HepG2 (cell line): ENCODE measurements at regions not wholly inside any gene's neighbourhood (a gene's known extent, or its start where the extent isn't known, plus 50 kb on each side); places are given as distances from the start of the nearest gene placed in this dataset.

ENCODE experiments used
- DNMT3B ChIP-seq: conservative IDR thresholded peaks from 2 replicates; pipeline ENCODE4 v1.6.1; 2016; ENCODE audit warnings: missing biosample characterization, control low read depth
- DPF2 ChIP-seq: sonication (generic); formaldehyde crosslinking; IDR thresholded peaks from 2 replicates; pipeline ENCODE4 v1.4.0; 2020; ENCODE audit warnings: mild to moderate bottlenecking, low read depth, missing genetic modification reagents, borderline replicate concordance
- FOXJ3 ChIP-seq: sonication (generic); formaldehyde crosslinking; IDR thresholded peaks from 2 replicates; pipeline ENCODE4 v1.4.0; 2020; ENCODE audit warnings: missing genetic modification reagents, mild to moderate bottlenecking, borderline replicate concordance
- GATAD2A ChIP-seq: IDR thresholded peaks from 2 replicates; pipeline ENCODE4 v1.6.1; 2016
- HNF4G ChIP-seq, 2 experiments: sonication (generic) in 1 of 2; formaldehyde crosslinking in 1 of 2; IDR thresholded peaks; 2 replicates each; pipeline versions ENCODE4 v1.4.0 to v1.6.1; 2011 to 2020; ENCODE audit warnings: borderline replicate concordance in 2 of 2, low read depth in 2 of 2, mild to moderate bottlenecking in 2 of 2, low read length in 1 of 2, missing genetic modification reagents in 1 of 2, moderate library complexity in 1 of 2
- SOX6 ChIP-seq, 2 experiments: fragments of 450-650 bp in 1 of 2; sonication (generic) in 1 of 2; formaldehyde crosslinking in 1 of 2; IDR thresholded peaks; 2 replicates each; pipeline versions ENCODE4 v1.4.0 to v1.6.1; 2017 to 2020; ENCODE audit warnings: antibody characterized with exemption in 1 of 2, mild to moderate bottlenecking in 1 of 2, missing genetic modification reagents in 1 of 2
- ZNF598 ChIP-seq: sonication (generic); formaldehyde crosslinking; IDR thresholded peaks from 2 replicates; pipeline ENCODE4 v1.5.1; 2020; ENCODE audit warnings: mild to moderate bottlenecking, missing genetic modification reagents, borderline replicate concordance
- TF ChIP-seq, protein P1 (sequence below): sonication (generic); formaldehyde crosslinking; IDR thresholded peaks from 2 replicates; pipeline ENCODE4 v1.4.0; 2020; ENCODE audit warnings: missing genetic modification reagents
- TF ChIP-seq, protein P2 (sequence below): sonication (generic); formaldehyde crosslinking; IDR thresholded peaks from 2 replicates; pipeline ENCODE4 v1.5.1; 2020; ENCODE audit warnings: mild to moderate bottlenecking, missing genetic modification reagents, borderline replicate concordance
- TF ChIP-seq, protein P3 (sequence below): sonication (generic); formaldehyde crosslinking; conservative IDR thresholded peaks from 2 replicates; pipeline ENCODE4 v1.4.0; 2020; ENCODE audit warnings: missing genetic modification reagents
- TF ChIP-seq, protein P4 (sequence below): IDR thresholded peaks from 2 replicates; pipeline ENCODE4 v1.4.0; 2020; ENCODE audit warnings: mild to moderate bottlenecking, missing genetic modification reagents

DNA sequence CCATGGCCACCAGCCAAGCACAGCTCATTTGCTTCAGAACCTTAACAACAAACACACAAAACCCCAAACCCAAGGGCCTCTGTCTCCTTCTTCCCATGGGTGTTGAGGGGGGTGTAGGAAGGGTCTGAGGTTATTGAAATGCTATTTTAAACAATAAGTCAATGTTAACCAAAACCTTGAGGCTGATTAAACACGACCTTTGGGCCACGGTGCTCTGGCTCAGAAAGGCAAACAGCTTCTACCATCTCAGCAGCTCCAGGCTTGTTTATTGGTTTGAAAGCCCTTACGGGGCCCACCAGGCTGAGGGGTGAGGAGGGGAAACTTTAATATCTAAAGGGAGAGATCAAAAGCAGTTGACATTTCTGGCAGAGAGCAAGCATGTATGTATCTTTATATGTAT lies 185.7 kb upstream of the IRX6 start (continued):
- TF ChIP-seq, protein P1, sequence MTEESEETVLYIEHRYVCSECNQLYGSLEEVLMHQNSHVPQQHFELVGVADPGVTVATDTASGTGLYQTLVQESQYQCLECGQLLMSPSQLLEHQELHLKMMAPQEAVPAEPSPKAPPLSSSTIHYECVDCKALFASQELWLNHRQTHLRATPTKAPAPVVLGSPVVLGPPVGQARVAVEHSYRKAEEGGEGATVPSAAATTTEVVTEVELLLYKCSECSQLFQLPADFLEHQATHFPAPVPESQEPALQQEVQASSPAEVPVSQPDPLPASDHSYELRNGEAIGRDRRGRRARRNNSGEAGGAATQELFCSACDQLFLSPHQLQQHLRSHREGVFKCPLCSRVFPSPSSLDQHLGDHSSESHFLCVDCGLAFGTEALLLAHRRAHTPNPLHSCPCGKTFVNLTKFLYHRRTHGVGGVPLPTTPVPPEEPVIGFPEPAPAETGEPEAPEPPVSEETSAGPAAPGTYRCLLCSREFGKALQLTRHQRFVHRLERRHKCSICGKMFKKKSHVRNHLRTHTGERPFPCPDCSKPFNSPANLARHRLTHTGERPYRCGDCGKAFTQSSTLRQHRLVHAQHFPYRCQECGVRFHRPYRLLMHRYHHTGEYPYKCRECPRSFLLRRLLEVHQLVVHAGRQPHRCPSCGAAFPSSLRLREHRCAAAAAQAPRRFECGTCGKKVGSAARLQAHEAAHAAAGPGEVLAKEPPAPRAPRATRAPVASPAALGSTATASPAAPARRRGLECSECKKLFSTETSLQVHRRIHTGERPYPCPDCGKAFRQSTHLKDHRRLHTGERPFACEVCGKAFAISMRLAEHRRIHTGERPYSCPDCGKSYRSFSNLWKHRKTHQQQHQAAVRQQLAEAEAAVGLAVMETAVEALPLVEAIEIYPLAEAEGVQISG = no peak
- TF ChIP-seq GATAD2A (peak; percentile 73), DNMT3B (CRISPR knock-in tag) (no peak), HNF4G (IDR thresholded peaks at IDR 0.05; ENCODE audit: borderline replicate concordance, low read depth, low read length) (peak; percentile 22; the same call in 1 of the 2 replicates), HNF4G (CRISPR knock-in tag; IDR thresholded peaks at IDR 0.05; ENCODE audit: borderline replicate concordance, low read depth) (no peak), FOXJ3 (CRISPR knock-in tag) (no peak), SOX6 (IDR thresholded peaks at IDR 0.05) (no peak), SOX6 (CRISPR knock-in tag; IDR thresholded peaks at IDR 0.05) (peak; percentile 58), ZNF598 (no peak), DPF2 (CRISPR knock-in tag) (no peak)
- TF ChIP-seq, protein P2, sequence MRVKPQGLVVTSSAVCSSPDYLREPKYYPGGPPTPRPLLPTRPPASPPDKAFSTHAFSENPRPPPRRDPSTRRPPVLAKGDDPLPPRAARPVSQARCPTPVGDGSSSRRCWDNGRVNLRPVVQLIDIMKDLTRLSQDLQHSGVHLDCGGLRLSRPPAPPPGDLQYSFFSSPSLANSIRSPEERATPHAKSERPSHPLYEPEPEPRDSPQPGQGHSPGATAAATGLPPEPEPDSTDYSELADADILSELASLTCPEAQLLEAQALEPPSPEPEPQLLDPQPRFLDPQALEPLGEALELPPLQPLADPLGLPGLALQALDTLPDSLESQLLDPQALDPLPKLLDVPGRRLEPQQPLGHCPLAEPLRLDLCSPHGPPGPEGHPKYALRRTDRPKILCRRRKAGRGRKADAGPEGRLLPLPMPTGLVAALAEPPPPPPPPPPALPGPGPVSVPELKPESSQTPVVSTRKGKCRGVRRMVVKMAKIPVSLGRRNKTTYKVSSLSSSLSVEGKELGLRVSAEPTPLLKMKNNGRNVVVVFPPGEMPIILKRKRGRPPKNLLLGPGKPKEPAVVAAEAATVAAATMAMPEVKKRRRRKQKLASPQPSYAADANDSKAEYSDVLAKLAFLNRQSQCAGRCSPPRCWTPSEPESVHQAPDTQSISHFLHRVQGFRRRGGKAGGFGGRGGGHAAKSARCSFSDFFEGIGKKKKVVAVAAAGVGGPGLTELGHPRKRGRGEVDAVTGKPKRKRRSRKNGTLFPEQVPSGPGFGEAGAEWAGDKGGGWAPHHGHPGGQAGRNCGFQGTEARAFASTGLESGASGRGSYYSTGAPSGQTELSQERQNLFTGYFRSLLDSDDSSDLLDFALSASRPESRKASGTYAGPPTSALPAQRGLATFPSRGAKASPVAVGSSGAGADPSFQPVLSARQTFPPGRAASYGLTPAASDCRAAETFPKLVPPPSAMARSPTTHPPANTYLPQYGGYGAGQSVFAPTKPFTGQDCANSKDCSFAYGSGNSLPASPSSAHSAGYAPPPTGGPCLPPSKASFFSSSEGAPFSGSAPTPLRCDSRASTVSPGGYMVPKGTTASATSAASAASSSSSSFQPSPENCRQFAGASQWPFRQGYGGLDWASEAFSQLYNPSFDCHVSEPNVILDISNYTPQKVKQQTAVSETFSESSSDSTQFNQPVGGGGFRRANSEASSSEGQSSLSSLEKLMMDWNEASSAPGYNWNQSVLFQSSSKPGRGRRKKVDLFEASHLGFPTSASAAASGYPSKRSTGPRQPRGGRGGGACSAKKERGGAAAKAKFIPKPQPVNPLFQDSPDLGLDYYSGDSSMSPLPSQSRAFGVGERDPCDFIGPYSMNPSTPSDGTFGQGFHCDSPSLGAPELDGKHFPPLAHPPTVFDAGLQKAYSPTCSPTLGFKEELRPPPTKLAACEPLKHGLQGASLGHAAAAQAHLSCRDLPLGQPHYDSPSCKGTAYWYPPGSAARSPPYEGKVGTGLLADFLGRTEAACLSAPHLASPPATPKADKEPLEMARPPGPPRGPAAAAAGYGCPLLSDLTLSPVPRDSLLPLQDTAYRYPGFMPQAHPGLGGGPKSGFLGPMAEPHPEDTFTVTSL (CRISPR knock-in tag) = peak; percentile 61; the same call in 1 of the 2 replicates
- TF ChIP-seq, protein P3, sequence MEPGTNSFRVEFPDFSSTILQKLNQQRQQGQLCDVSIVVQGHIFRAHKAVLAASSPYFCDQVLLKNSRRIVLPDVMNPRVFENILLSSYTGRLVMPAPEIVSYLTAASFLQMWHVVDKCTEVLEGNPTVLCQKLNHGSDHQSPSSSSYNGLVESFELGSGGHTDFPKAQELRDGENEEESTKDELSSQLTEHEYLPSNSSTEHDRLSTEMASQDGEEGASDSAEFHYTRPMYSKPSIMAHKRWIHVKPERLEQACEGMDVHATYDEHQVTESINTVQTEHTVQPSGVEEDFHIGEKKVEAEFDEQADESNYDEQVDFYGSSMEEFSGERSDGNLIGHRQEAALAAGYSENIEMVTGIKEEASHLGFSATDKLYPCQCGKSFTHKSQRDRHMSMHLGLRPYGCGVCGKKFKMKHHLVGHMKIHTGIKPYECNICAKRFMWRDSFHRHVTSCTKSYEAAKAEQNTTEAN (CRISPR knock-in tag) = no peak
- TF ChIP-seq, protein P4, sequence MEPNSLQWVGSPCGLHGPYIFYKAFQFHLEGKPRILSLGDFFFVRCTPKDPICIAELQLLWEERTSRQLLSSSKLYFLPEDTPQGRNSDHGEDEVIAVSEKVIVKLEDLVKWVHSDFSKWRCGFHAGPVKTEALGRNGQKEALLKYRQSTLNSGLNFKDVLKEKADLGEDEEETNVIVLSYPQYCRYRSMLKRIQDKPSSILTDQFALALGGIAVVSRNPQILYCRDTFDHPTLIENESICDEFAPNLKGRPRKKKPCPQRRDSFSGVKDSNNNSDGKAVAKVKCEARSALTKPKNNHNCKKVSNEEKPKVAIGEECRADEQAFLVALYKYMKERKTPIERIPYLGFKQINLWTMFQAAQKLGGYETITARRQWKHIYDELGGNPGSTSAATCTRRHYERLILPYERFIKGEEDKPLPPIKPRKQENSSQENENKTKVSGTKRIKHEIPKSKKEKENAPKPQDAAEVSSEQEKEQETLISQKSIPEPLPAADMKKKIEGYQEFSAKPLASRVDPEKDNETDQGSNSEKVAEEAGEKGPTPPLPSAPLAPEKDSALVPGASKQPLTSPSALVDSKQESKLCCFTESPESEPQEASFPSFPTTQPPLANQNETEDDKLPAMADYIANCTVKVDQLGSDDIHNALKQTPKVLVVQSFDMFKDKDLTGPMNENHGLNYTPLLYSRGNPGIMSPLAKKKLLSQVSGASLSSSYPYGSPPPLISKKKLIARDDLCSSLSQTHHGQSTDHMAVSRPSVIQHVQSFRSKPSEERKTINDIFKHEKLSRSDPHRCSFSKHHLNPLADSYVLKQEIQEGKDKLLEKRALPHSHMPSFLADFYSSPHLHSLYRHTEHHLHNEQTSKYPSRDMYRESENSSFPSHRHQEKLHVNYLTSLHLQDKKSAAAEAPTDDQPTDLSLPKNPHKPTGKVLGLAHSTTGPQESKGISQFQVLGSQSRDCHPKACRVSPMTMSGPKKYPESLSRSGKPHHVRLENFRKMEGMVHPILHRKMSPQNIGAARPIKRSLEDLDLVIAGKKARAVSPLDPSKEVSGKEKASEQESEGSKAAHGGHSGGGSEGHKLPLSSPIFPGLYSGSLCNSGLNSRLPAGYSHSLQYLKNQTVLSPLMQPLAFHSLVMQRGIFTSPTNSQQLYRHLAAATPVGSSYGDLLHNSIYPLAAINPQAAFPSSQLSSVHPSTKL (CRISPR knock-in tag) = peak; percentile 65; the same call in 1 of the 2 replicates
